HG03108 (cell line): ENCODE measurements at regions not wholly inside any gene's neighbourhood (a gene's known extent, or its start where the extent isn't known, plus 50 kb on each side); places are given as distances from the start of the nearest gene placed in this dataset.

Experiments used
- ATAC-seq: cut with Tn5 transposase; IDR thresholded peaks from one replicate; pipeline ENCODE4 v1.9.1; 2021; ENCODE audit warnings: moderate library complexity; ENCODE audit not compliant: unreplicated experiment

DNA sequence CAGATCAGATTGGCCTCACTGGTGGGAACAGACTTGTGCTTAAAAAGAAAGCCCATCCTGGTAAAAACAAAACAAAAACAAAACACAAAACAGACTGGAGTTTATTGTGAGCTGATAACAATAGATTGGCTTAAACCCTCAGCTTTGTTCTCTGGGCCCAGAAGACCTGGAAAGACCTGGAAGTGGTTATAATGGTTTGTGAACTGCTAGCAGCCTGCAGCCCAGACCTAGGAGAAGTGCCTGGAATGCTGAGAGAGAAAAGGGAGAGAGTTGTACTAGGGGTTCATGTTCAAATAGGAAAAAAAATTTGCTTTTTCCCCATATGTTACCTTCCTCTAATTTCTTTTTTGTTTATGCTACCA, 396.6 kb downstream of the DMAC1 start:
- ATAC-seq, result no peak

DNA sequence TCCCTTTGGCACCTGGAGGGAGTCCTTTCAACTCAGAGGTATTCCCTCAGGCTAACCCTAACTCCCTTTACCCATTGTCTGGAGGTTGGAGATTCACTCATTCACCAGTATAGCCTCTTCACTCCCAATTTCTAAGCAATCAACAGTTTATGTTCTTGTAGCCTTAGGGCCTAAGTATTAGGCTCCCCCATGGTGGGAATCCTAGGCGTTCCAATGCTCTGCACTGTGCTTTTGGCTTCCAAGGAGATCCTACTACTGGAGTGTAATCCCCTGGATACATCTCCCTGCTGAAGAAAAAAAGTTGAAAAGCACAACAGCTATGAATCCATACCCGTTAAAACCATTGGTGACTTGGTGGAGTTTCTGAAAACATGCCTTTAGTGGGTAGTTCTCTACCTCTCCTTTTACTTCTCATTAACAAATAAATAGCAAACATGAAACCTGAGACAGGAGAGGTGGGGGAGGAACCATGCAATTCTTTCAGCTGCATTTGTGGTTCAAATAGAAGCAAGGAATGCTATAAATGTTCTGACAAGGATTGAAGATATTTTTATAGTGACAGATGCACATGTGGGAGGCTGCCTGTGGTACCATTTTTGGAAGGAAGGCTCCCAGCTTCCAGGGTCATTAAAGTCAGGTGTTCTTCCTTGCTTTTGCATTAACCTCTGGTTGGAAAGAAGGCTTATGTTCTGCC, 397.1 kb downstream of the DMAC1 start:
- ATAC-seq, result no peak

DNA sequence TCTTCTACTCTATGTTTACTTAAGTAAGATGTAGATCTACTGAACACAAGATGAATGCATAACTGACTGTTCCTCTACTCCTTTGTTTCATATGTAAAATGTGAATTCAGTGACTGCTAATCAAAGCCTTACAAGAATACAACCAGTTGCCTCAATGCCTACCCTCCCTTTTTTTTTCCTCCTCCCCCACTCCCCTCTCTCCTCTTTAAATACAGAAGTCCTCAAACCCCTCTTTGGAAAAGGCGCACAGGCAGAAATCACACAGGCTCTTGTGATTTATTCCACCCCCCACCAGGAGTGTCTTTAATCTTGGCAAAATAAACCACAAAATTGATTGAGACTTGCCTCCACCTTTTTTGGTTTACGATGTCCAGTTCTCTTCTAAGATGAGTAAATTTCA, 398.5 kb downstream of the DMAC1 start:
- ATAC-seq, result no peak

DNA sequence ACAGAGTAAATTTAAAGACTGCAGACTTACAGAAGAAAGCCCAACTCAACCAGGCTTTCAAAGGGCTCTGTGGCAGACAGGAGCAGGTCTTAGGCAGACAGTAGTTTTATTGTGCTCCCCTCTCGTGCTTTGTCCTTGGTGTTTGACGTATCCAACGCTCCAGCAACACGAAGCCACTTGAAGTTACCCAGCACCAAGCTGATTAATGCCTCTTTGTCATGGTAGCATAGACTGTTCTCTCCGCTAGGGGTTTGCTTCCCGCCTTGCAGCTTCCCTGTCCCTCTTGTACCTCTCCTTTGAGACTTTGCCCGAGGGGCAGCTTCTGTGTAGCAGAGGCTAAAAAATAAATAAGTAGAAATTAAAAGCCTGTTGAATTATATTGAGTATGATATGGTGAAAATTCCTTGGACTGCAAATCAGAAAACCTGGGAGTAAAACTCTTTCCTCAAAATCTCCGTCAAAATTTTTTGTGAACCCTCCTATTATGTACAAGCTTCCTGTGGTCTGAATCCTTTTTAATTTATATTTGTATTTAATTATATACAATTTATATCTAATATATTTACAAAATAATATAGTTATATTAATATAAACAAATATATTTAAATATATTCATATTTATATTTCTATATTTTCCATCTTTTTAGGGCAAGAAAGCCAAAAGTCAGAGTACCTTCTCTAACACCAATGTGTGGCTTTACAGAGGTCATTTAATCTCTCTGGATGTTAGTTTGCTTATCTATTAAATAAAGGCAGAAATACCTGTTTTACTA, 405.4 kb downstream of the DMAC1 start:
- no peak for ATAC-seq

DNA sequence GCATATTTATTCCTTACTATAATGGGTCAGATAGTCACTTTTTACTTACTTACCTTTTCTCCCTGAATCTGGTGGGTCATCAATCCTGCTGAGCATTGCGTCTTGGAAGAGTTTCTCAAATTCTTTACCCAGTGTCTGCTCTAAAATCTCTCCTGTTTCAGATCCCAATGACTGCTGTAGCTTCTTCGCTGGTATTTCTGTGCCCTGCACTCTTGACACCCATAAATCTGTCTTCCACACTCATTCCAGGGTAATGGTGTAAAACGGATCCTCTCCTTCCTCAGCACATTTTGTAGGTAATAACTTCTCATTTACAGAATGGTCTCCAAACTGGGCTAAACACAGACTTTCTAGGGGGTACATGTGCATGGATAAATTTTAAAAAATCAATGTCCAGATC, 407.4 kb downstream of the DMAC1 start:
- ATAC-seq, result no peak

DNA sequence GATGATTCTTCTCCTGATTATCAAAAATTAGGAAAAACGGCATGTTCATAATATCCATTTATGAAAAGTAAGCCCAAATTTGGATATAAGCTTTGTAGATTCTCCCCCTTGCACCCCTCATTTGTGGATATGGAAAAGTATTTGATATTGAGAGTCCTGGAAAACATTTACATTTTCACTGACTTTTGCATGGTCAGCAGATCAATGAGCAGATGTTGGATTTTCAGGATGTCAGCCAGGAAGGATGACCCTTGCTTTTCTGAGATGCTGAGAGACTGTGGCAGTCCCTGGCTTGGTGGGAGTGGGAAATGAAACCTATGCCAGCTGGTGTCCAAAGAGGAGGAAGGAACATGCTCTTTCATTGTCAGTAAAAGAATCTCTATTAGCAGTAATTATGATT, 410.8 kb downstream of the DMAC1 start:
- ATAC-seq, result no peak

DNA sequence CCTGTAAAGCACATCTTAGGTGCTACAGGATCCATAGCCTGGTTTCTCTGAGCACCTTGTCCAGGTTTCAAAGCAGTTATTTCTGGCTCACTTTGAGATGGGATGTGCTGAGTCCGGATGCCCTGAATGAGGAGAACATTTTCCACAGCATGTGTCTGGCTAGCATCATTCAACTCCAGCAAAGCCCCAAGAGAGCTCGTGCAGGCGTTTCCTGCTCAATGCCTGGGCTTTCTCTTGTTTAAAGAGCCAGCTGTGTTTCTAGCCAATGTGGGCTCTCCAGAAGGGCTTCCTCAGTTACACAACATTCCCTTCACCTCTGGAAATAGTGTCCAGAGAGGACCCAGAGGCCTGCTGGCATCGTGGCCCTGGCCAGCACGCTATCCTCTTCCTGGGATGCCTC, 411.7 kb downstream of the DMAC1 start:
- no peak for ATAC-seq

DNA sequence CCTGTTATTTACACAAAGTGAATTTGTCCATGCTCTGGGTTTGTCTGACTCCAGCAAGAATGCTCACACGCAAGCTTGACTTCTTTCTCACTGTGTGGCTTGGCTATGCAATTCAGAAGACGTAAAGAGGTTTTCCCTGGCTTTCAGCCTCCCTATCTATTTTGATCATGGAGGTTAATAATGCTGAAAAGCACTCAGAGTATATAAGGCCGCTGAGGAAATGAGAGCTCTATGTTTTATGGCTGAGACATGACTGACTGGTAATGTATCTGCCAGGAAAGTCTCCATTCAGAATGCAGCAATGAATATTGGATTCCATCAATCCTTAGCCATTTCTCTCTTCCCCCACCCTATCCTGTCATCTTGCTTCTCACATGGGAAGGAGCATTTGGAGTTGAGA, 417.3 kb downstream of the DMAC1 start:
- ATAC-seq, result no peak

DNA sequence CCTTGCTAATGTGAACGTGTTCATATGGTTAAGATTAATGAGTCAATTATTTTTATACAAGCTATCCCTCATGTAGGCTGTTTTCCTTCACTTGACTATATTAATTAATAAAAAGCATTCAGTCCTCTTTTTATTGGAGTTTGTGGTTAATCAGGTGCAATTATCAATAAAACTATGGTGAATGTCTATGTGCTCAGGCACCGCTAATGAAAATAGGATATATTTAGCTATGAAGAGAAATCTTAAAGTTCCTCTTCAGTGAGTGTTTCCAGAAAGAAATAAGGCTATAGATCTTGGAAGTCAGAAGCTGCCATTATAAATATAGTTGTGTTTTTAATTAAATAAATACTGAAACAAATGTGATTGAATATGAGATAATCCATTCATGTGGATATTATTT, 422.1 kb downstream of the DMAC1 start:
- ATAC-seq, result no peak

DNA sequence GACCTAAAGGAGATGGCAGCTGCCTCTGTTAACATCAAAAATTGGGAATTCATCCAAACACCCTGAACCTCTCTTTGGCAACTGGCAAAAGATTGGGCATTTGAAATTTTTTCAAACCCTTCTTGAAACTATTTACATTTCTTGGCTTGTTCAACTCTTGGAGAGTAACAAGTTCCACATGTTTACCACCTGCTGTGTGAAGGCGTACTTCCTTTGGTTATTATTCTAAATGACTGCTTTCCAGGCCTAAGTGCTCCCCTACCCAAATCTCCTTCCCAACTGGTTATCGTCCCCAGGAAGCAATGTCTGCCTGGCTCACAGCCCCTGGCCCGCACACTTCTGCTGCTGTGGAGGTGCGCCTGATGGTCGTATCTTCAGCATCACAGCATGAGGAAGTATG, 422.7 kb downstream of the DMAC1 start:
- no peak for ATAC-seq

DNA sequence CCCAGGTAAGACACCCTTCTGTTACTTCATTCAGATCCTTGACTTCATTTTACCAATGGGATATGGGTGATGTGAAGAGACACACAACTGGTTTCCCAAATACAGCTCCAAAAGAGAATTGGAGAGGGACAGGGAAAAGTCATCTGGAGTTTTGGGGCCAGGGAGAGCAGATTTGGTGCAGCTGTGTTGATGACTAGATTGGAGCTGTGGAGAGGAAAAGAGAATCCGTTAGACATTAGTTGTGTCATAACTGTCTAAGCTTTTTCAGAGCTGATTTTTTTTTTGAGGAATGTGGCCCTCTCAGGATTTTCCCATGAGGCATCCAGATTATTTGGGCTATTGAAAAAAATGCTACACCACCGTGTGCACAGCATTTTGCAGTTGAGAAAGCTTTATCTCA, 423.4 kb downstream of the DMAC1 start:
- no peak for ATAC-seq

DNA sequence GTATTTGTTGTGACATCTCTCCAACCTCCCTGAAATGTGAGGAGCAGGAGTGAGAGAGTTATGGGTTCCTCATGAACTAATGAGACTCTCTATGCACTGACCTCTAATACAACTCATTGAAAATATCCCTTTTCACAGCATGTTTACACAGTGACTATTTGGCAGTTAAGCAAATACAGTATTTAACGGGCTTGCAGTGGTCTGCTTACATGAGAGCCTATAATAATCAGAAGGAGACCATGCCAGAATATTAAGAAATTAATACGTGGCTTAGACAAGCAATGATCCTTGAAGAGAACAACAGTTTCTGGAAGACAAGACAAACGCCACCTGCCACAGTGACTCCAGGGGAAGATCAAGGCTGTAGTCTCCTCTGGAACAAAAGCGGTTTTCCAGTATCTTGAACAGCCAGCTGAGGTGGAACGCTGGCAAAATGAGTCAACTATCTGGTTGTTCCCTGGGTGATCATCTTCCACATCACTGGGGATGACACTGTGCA, 424.5 kb downstream of the DMAC1 start:
- ATAC-seq, result no peak

DNA sequence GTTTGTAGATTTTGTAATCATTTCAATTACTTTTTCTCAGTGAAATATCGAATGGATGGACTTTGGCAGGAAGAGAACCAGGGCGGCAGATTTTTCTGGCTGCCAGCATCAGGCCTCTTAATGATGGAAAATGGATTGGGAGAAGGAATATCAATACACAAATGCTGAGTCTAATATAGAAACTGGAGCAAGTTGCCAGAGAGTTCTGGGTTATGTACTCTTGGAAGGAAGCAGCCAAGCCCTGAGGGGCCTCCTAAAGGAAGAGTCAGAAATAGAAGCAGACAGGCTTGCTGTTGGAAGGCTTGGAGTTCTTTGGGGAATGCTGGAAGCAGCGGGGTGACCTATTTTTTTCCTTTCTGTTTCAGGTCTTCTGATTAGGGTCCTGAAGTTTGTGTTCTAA, 428.6 kb downstream of the DMAC1 start:
- ATAC-seq, result no peak

DNA sequence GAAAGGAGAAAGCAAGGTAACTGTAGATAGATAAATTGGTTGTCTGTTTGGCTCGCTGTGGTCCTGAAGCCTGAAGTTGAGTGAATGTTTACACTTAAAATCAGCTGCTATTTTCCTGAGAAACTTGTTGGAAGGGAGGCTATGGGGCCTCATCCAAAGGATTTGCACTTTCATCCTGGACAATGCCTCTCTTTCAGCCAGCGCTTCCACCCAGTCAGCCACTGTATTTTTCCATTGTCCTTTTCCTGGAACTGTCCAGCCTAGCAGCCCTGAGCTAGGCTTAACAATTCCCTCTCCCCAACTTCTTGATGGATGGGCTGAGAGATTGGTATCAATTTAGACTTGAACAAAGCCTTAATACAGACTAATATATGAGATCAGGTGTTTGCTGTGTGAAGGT, 429.2 kb downstream of the DMAC1 start:
- no peak for ATAC-seq

DNA sequence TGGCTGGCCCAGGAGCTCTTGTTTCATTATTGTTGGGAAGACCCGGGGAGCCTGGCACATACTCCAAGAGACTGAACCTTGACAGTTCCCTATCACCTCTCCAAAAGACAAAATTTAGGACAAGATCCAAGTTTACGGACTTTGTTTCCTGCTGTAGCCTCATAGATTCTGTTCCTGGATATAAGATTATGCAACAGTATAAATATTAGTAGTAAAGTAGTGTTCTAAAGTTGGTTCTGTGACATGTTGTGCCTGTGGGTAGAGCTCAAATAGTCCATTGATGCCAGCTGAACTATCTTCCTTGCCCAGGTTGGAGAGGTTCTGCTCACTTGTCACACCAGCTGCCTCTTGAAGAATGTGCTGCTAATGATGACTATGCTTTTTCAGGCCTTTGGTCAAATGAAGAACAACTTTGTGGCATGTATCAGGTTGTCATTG, 430.2 kb downstream of the DMAC1 start:
- ATAC-seq, result no peak

DNA sequence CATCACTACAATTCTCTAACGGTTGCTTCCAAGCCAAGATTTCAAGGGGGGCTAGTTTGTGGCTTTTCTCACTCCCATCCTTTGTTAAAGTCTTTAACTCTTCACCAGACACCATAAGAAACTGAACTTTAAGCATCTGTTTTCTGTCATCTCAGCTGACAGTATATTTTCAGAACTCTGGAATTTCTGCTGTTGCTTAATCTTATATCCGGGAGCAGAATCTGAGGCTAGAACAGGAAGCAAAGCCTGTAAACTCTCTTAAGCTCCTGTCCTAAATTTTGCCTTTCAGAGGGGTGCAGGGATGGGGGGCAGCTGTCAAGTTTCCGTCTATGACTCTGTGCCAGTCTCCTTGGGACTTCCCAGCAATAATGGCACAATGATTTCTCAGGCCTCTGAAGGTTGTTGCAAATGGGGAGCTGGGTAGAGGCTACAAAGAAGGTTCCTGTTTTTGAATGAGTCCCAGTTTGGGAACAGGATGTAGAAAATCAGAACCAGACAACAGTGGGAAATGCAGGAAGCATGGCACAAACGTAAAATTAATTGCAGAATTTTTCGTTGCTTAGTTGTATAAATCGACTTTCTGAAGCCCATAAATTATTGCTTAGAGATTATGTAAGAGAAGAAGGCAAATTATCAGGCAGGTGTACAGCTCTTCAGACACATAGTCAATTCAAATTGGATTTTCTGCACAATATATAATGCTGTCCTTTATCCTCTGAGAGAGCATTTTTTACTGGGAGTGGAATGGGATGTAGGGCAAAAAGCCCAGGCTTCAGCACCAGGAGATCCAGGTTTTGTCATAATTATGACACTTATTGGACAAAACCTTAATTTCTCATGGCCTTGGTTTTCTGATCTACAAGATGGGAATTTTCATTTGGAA, 430.9 kb downstream of the DMAC1 start:
- no peak for ATAC-seq

DNA sequence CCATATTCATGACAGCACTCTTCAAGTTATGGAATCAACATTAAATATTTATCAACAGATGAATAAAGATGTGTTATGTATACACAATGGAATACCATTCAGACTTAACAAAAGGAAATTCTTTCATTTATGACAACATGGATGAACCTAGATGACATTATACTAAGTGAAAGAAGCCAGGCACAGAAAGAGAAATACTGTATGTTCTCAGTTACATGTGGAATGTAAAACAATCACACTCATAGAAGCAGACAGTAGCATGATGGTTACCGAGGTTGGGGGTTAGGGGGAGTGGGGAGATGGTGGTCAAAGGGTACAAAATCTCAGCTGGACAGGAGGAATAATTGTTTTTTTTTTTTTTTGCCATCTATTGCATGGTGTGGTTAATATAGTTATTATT, 431.9 kb downstream of the DMAC1 start:
- ATAC-seq, result no peak

DNA sequence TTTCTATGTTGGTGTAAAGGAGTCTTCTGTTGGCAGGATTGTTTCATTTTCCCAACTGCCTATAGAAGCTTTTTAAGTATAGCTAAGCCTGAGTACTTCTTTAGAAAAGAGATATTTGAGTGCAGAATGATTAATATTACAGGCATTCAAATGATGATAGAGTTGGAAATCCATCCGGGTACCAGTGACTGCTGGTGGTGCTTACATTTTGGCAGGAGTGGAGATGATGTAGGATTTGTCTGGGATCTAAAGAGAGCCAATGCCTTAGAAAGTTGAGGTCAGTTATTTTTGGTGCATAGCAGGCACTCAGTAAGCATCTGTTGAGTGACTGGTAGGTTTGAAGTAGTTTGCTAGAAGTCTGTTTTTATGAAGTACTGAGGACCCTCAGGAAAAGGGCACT, 433.5 kb downstream of the DMAC1 start:
- ATAC-seq, result no peak

DNA sequence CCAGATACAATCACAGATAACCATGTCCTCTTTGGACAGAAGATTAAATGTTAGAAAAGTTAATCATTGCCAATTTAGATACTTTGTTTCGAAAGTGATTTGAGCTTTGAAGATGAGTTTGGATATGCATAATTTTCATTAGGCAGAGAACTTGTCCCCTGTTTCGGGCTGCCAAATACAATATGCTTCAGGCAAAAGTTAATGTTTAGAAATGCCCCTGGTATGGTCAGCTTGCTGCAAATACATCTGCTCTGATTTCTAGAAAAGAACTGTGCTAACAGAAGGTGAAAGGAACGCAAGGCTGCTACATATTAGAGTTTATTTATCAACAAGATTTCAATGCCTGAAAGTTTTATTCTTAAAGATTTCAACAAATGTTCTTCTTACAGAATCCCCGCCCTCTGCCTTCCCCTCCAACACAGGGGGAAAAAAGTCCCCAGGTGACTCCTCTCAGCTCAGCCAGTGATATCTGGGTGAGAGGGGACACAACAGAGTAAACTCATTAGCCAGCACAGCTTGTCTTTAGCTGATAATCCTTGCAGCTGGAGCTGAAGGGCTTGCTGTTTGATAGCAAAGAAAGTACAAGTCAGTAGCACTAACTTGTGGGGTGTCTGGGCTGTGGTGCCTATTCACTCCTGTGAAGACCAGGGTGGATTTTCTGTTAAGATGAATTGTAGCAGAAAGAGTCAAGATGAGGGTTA, 435.7 kb downstream of the DMAC1 start:
- ATAC-seq, result no peak

DNA sequence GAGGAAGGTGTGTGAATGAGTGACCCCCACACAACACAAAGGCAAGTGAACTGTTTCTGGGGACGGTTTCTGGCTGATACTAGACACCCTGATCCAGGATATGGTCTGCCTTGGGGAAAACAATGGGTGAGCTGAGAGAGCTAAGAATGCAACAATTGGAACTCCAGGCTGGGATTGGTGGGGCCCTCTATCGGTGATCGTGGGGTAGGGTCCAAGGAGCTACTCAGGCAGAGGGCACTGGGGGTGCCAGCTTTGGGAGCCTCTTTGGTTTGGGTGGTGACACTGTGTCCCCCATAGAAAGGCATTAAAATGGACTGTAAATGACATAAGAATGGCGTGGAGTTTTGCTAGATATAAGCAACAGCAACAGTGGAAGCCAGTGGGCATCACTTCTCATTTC, 439.1 kb downstream of the DMAC1 start:
- ATAC-seq, result no peak

DNA sequence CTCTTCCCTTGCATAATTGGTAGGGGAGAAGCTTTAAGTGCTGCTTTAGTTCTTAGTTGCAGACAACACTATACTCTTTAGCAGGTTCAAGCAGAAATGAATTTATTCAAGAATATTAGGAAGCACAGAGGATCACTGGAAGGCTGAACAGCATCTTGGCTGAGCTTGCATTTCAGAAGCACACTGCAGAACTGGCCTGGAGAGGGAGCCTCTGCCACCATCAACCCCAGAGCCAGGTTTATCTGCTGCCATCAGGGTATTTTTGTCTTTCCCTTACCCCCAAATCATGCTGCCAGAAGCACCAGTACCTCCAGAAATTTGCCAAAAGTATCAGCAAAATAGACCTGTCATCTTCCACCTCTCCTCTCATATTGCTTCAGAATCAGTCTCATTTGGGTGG, 440.7 kb downstream of the DMAC1 start:
- no peak for ATAC-seq
